GM10266 (cell line): ENCODE measurements at regions not wholly inside any gene's neighbourhood (a gene's known extent, or its start where the extent isn't known, plus 50 kb on each side); places are given as distances from the start of the nearest gene placed in this dataset.

Experiments
- DNase-seq: peaks from one replicate; pipeline ENCODE4 v3.0.0; 2012; ENCODE audit errors: extremely low spot score
- CTCF ChIP-seq: IDR thresholded peaks from 2 replicates; pipeline ENCODE4 v1.5.1; 2012; ENCODE audit warnings: mild to moderate bottlenecking, low read depth; ENCODE audit not compliant: control insufficient read depth, insufficient read depth; ENCODE audit errors: missing control alignments

GRCh38 chr5:89777758-89778157 lies 631.8 kb downstream of the CETN3 start:
- TF ChIP-seq CTCF: no peak

GRCh38 chr5:89769975-89770374 lies 639.6 kb downstream of the CETN3 start:
- DNase-seq: no peak
- TF ChIP-seq CTCF: no peak

More at GRCh38 chr5:89777758-89778157, 631.8 kb downstream of the CETN3 start:
- no peak for DNase-seq

- DNase-seq: no peak
- TF ChIP-seq CTCF: no peak
Measured at GRCh38 chr5:89759802-89760201, 649.8 kb downstream of the CETN3 start.

- no peak for TF ChIP-seq CTCF
- DNase-seq: no peak
Measured at GRCh38 chr5:89758146-89758545, 651.4 kb downstream of the CETN3 start.

GRCh38 chr5:89756955-89757354 lies 652.6 kb downstream of the CETN3 start:
- DNase-seq: no peak
- no peak for TF ChIP-seq CTCF

- no peak for TF ChIP-seq CTCF
- no peak for DNase-seq
Measured at GRCh38 chr5:89755024-89755423, 654.5 kb downstream of the CETN3 start.

GRCh38 chr5:89735082-89735481 lies 674.5 kb downstream of the CETN3 start:
- TF ChIP-seq CTCF: no peak

More at GRCh38 chr5:89735082-89735481, 674.5 kb downstream of the CETN3 start:
- no peak for DNase-seq
